Brain pericyte (primary cell): ENCODE measurements at regions not wholly inside any gene's neighbourhood (a gene's known extent, or its start where the extent isn't known, plus 50 kb on each side); places are given as distances from the start of the nearest gene placed in this dataset.

Experiments used
- DNase-seq: peaks from one replicate; pipeline ENCODE4 v3.0.0-alpha.2; 2012; ENCODE audit warnings: low read depth, low spot score

DNA sequence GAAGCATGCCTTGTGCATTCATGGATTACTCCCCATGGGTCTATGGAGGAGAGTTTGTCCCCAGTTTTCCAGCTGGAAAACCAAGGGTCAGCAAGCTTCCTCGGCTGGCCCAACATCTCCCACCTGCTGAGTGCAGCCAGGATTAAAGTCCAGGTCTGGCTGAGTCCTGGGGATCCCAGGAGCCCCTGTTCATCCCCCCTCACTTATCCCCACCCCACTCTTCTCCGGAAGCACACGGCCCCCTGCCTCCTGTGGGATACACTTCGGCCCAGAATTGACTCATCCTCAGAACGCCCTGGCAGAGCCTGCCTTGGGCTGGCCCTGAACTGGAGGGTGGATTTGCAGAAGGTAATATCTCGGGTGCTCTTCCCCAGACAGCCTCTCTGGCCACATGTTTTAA, 276.1 kb downstream of the NPHP4 start:
- no peak for DNase-seq

DNA sequence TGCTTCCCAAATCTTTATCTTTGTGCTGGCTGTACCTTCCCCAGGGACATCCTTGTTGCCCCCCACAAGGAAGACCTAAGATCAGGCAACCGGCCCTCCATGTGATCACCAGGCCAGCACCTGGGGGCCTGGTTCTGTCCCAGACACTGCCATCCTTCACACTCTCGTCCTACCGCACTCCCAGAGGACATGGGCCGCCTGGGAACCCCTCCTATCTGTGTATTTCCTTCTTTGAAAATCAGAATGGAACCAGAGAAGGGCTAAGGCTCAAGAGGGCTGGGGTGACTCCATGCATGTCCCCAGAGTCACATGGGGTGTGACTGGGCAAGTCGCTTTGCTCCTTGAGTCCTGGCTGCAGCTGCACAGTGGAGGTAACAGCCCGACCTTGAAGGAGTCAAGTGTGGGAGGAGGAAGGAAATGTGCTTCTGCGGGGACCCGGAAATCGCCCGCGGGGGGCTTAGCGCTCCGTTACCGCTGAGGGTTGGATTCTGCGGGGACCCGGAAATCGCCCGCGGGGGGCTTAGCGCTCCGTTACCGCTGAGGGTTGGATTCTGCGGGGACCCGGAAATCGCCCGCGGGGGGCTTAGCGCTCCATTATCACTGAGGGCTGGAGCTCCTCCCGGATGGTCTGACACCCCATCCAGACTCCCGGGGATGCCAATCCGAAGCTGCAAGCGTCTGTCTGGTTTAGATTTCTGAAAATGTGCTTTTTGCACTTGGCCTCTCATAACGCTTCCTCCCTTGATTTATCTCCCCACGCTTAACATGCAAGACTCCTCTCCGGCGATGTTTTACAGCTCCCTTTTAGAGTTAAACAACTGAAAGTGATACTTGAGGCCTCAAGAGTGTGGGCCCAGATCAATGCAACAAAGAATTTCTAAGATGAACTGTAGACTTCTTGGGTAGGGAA, 278.9 kb downstream of the NPHP4 start:
- DNase-seq: no peak

DNA sequence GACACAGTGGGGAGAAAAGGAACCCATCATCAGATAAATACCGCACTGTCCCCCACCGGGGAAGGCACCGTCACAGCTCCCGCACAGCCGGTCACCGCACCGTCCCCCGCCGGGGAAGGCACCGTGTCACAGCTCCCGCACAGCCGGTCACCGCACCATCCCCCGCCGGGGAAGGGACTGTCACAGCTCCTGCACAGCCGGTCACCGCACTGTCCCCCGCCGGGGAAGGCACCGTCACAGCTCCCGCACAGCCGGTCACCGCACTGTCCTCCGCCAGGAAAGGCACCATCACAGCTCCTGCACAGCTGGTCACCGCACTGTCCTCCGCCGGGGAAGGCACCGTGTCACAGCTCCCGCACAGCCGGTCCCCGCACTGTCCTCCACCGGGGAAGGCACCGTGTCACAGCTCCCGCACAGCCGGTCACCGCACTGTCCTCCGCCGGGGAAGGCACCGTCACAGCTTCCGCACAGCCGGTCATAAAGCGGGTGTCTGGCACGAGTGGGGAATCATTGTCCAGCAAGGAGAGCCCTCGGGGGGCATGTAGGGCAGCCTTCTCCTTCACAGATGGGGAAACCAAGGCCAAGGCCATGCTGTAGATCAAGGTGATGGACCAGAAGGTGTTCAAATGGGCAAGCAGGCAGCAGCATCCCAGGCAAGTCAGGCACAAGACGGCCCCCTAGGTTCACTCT, 280.1 kb downstream of the NPHP4 start:
- DNase-seq: no peak

DNA sequence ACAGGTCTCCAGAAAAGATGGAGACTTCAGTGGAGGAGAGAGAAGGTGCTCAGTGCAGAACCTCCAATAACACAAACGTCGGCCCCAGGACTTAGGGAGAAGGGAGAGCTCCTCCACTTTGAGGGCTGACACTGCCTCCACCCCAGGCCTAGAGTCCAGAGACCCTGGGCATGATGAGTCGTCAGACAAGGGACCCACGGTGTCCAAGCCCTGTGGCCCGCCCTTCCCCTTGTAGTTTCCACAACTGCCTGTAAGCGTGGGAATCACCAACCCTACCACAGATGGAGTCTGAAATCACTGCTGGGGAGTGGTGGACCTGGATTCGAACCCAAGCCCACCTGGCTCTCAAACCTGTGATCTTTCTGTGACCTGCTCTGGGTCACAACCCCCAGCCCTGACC, 281.1 kb downstream of the NPHP4 start:
- DNase-seq: no peak

DNA sequence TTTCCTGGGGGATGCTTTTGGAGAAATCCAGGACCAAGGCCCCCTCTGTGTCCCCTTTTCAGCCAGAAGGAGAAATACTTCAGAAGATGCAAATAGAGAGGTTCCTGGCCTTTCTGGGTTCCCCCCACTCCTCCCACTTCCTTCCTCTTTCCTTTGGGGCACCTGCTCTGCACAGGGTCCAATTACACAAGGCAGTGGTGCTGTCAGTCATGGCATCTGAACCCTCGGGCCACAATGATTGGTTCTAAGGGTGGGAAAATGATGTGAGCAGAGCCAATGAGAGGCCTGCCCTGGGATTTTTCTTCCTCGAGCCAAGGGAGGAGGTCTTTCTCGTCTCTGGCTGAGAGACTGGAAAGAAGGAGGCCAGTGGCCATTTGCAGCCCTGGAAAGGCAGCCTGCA, 282.2 kb downstream of the NPHP4 start:
- DNase-seq: no peak

DNA sequence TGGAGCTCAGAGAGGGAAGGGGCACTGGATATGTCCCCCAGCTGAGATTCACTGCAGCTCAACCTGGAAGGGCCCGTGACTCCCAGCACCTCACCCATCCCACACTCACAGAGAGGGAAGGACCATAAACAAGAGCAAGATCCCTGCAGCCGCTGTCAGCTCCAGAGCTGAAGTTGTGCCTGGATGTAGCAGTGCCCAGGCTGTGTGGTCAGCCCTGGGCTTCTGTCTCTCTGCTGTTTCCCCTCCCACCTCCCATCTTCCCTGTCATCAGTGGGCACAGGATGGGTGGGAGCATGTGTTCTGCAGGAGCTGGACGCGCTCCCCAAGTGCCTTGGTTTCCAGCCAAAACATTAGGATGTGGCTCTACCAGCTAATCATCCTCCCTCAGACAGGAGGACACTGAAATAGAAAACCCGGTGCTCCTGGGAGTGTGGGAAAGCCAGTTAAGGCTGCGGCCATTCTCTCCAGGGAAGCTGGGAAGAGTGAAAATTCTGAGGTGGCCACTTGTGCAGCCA, 282.7 kb downstream of the NPHP4 start:
- no peak for DNase-seq

DNA sequence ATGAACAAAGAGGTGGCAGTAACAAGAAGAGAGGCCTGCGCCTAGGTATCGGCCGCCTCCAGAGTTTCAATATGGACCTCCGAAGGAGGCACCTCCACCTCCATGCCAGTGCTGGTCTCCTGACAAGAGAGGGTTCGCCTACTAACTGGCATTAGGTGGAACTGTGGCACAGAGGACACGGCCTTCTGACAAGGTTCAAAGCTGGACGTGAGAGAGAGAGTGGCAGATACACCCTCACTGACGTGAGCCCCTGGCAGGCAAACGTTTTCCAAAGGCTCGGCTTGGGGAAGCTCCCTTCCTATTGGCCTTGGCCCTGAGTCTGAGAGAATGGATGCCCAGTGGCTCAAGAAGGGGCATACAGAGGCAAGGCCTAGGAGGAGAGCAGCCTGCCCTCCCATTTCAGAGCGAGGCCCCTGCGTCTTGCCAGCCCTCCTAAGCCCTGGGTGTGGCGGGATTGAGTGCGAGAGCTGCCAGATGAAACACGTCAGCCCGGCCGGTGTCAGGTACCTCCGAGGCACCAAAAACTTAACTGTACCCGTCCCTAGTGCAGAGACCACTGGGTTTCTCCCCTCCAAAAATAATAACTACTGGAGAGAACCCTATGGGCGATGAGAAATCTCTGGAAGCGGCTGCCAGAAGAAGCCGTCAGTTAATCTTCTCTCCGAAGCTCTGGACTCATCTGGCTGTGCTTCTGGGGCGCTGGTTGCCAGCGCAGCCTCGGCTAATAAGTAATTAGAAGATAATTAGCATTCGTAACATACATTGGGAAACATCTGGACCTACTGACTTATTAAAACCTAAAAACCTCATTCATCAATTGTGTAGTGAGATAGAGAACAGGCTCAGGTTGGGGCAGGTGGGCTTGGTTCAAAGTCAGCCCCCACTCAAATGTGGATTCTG, 283.6 kb downstream of the NPHP4 start:
- DNase-seq: no peak

DNA sequence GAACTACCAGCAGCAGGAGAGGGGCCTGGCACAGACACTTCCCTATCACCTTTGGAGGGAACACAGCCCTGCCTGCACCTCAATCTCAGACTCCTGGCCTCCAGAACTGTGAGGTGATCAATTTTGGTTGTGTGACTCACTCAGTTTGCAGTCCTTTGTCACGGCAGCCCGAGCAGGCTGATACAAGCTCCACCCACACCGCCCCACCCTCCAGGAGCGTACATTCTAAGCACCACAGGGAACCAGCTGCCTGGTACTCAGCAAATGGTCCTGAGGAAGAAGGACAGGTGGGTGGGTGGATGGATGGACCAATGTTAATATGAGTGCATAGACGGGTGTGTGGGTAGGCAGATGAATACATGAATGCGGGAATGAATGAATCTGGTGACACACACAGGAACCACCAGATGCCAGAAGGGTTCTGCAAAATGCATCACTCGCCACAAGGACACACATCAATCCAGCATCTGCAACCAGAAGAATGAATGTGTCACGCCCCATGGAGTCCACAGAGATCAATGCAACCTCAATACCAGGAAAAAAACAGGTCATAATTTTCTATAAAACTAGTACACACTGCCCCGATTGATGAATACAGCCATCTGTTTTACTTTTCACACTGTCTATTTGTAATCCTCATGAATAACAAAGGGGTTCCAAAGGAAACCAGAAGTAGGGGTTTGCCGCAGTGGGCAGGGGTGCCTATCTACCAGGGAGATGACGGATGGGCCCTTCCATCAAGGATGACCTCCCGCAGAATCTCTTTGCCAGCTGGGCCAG, 284.5 kb downstream of the NPHP4 start:
- DNase-seq: no peak

DNA sequence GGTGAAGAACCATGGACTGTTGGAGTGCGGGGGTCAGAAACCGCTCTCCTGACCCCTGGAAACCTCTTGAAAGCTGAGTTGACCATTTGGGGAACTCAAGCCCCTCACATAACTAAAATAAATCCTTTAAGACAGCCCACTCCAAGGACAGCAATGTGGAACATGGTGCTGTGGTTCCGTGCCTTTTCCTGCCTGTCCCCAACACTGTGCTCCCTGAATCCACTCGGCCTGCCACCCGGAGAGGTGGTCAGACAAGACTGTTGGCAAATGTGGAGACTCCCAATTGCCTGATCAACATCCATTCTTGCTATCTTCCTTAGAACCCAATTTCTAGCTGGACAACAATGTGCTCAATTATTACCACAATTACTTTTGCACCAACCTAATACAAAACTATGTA, 286.0 kb downstream of the NPHP4 start:
- DNase-seq: no peak

DNA sequence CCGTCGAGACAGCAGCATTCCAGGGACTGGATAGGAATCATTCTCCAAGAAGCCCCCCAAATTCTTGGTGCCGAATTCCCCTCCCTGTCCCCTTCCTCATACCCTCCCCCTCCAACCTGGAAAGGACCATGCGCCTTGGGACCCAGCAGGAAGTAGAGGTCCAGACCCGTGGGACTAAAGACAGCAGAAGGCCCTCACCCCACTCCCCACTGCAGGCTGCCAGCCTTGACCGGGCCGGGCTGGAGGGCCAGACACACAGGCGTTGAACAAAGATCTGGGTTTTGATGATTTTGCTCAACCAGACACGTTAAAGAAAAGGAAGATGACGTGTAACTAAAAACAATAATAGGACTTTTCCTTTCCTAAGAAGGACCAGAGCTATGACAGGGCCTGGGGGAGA, 286.5 kb downstream of the NPHP4 start:
- no peak for DNase-seq

DNA sequence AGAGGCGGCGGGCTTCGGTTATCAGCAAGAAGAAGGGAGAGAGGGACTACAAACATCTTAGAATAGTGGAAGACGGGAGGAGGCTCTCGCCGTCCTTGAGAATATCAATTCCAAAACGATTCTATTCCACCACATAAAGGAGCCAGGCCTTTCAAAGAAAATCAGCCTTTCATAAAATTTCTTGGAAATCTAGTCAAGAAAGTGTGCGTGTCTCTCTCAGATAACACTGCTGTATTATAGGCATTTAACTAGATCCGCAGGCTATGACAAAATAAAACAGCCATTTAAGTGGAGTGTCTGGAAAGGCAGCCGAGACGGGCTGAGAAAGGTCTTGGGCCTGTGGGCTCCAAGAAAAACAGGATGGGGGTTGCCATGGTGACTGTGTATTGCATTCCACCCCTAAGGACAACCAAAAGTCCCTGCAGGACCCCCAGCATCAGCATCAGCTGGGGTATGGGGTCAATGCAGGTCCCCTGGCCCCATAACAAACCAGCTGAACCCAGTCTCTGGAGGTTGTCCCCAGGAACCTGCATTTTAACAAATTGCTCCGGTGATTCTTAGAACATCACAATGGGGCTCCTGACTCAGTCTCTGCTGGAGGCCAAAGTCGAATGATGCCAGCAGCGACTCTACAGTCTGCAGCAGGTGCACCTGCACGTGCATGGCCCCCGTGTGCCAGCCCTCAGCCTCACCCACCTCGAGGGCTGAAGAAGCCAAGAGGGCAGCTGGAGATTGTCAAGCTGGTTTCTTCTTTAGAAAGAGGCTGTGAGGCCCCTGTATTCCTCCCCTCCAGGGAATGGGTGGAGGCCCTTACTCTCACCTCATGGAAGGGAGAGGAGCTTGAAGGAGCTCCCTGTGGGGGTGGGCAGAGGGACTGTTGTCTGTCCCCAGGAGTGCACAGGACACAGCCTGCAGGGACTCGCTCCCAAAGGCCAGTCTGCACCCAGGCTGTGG, 287.4 kb downstream of the NPHP4 start:
- DNase-seq: no peak

DNA sequence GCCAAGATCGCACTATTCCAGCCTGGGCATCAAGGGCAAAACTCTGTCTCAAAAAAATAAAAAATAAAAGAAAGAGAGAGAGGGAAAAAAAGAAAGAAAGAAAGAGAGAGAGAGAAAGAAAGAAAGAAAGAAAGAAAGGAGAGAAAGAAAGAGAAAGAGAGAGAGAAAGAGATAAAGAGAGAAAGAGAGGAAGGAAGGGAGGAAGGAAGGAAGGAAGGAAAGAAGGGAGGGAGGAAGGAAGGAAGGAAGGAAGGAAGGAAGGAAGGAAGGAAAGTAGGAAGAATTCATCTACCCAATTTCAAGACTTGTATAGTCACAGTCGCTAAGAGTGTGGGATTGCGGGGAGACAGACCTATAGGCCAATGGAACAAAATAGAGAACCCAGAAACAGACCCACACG, 290.6 kb downstream of the NPHP4 start:
- no peak for DNase-seq

DNA sequence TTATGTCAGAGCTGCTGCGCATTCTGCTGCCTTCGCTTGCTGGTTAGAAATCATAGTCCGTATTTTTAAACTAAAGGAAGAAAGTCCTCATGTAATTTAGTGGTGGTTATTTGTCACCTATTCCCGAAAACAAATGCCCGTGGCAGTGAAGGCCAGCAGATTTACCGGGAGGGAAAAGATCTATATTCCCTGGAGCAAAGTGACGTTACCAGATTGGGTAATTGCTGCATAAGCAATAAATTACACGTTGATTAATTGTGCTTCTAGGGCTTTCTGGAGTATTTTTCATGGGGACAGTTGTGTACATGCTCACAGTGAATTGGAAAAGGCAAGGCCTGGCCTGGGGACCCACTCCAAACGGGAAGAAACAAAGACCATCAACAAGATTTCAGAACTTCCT, 298.7 kb downstream of the NPHP4 start:
- no peak for DNase-seq

DNA sequence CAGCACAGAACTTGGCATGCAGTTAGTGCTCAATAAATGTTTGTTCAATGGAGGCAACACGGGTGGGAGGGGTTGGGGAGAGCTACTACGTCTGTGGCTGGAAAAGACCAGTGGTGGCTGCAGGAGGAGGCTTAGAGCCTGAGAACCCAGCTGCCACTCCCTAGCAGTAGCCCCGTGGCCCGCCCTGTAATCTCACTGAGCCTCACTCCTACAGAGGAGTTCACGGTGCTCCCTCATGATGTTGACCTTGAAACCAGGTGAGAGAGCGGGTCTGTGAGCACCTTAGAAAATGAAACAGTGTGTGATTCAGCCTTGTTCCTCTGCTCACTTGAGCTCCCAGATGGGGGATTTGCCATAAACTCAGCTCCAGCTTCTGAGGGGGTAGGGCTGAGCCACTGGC, 299.6 kb downstream of the NPHP4 start:
- no peak for DNase-seq

DNA sequence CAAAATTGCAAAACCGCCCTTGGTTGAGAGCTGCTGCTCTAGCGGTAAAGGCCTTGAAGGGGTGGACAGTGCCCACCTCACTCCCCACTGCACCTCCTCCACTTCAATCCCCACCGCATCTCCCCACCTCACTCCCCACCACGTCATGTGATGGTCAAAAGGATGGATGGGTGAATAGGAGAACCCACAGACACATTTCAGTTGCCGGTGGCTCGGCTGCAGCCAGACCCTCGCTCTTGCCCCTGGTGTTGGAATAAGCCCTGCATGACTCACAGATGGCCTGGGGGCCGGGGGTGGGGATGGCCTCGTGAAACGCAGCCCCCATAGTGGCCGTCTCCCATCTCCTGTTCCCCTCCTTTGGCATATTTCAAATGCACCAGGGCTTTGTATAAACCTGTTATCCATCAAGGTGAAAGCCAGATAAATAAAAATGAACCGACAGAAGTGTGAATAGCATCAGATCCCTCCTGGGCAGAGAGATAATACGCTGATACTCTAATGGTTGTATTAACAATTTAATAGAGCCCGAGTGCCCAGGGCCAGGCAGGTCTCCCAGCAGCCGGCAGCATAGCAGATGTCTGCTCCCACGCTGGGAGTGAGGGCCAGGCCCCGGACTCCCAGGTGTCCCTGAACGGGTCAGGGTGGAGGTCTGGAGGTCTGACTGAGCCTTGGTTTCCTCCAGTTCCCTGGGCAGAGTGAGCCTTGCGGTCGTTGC, 300.3 kb downstream of the NPHP4 start:
- DNase-seq: no peak

DNA sequence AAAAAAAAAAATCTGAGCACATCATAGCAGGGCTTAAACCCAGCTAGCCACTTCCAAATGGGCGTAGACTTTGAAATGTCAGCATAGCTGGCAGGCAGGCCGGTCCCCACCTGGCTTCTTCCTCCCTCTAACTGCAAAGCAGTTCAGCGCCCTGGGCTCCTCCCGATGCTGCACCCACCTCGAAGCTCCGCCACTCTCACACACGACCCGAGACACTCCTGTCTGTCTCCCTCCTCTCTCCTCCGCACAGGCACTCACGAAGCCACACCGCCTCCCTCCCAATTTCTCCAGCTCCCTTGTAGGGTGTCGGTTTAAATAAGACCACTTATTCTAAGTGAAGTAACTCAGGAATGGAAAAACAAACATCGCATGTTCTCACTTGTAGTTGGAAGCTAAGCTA, 301.3 kb downstream of the NPHP4 start:
- DNase-seq: no peak

DNA sequence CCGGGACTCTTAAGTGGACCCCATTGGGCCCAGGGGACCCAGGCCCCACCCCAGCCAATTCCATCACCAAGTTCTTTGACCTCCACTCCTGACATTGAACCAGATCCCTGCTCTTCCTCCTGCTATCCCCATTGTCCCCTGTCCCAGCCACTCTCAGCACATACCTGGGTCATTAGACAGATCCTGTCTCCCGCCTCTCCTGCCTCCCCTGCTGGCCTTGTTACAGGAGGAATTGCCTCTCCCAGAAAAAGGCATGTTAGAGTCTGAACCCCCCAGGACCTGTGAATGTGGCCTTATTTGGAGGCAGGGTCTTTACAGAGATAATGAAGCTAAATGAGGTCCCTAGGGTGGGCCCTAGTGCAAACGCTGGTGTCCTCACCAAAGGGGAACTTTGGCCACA, 301.9 kb downstream of the NPHP4 start:
- no peak for DNase-seq

DNA sequence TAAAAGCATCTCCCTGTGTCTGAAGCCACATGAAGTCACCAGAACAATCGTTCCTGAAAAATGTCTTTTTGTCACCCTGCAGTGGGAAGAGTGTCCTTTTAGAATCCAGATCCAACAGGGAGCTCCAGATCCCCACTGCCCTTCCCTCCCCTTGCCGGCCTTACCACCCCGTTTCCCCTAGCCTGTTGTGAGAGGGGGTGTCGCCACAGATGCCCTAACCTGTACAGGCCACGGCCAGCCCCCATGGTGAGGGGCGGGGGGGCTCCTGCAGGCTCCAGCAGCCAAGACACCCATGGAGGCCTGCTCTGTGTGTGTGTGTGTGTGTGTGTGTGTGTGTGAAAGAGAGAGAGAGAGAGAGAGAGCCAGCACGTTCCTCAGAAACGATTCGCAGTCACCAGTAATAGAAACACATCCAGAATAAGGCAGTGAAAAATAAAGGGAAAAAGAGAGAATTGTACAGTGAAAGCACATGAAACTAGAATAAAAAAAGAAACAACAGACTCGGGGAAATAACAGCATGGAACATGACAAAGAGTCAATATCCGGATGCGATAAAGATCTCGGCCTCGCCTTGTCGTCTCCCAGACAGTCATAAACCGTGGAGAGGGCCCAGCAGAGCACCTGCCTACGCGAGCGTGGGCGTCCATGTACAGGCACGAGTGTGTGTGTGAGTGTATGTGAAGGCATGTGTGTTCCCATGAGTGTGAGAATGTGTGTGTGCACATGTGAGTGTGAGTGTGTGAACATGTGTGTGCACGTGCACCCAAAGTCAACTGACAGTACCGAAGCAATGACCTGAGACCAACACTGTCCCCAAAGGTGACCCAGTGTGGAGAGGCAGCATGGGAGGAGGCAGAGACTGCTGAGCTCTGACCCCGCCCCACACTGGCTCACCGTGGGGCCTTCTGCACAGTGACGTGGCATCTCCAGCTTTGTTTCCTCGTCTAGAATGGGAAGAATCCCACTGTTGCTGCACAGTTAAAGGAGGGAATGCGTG, 303.8 kb downstream of the NPHP4 start:
- no peak for DNase-seq
